GM12878 (cell line): ENCODE measurements at regions not wholly inside any gene's neighbourhood (a gene's known extent, or its start where the extent isn't known, plus 50 kb on each side); places are given as distances from the start of the nearest gene placed in this dataset.

ENCODE experiments used
- ATAC-seq: fragments of 200-7000 bp; cut with Tn5 transposase; 3 replicates; pipeline ENCODE4 v1.9.1; 2020; ENCODE audit warnings: mild to moderate bottlenecking, moderate library complexity
- BruUV-seq: library from RNA; stranded (reverse); fragments of 400-500 nt; replicated peaks from 2 replicates; lab custom pipeline; 2021; lab: Mats Ljungman, UMichigan
- CTCF ChIA-PET: fragments of 300-600 bp; sonication (Branson Sonifier 250); formaldehyde crosslinking; extraction: SDS; loops from one replicate; lab custom pipeline; 2021; ENCODE audit warnings: inconsistent platforms; lab: Yijun Ruan, JAX
- POLR2A ChIA-PET: fragments of 350-600 bp; formaldehyde crosslinking; extraction: SDS; loops from one replicate; lab custom pipeline; 2021; ENCODE audit warnings: inconsistent platforms; lab: Charles Lee
- RAD21 ChIA-PET: fragments of 300-600 bp; sonication (Branson Sonifier 250); formaldehyde crosslinking; loops from one replicate; lab custom pipeline; 2023; ENCODE audit warnings: antibody characterized with exemption; ENCODE audit not compliant: unreplicated experiment; lab: Charles Lee
- SMC1A ChIA-PET: fragments of 300-600 bp; sonication (Branson Sonifier 250); formaldehyde crosslinking; loops from one replicate; lab custom pipeline; 2023; ENCODE audit not compliant: unreplicated experiment, uncharacterized antibody; lab: Charles Lee
- DNase-seq: peaks from one replicate; pipeline ENCODE4 v3.0.0-alpha.2; 2011; ENCODE audit warnings: low read depth, low spot score
- FAIRE-seq: peaks from 3 replicates; lab custom pipeline; 2011; peaks lifted over from hg19 to GRCh38; lab: Jason Lieb, UNC
- H2AFZ ChIP-seq: 2 replicates; pipeline ENCODE4 v1.6.0; 2011; ENCODE audit warnings: low read depth, low read length, control low read depth; ENCODE audit not compliant: control insufficient read depth
- H3K27ac ChIP-seq: 2 replicates; pipeline ENCODE4 v1.5.1; 2011; ENCODE audit warnings: control low read depth; ENCODE audit not compliant: control insufficient read depth, insufficient read depth
- H3K27me3 ChIP-seq, 2 experiments: replicated peaks in 1 of 2; 2 replicates each; pipeline versions ENCODE4 v1.6.0 to v1.6.1; 2011; ENCODE audit warnings: low read length in 1 of 2; ENCODE audit not compliant: control insufficient read depth in 2 of 2, insufficient read depth in 2 of 2
- H3K36me3 ChIP-seq, 2 experiments: 2 replicates each; pipeline ENCODE4 v1.5.1; 2011; ENCODE audit warnings: low read length in 1 of 2; ENCODE audit not compliant: control insufficient read depth in 2 of 2, insufficient read depth in 2 of 2
- H3K4me1 ChIP-seq: 2 replicates; pipeline ENCODE4 v1.6.1; 2011; ENCODE audit warnings: mild to moderate bottlenecking, low read length, moderate library complexity, mixed read lengths; ENCODE audit not compliant: control insufficient read depth, insufficient read depth
- H3K4me2 ChIP-seq: 2 replicates; pipeline ENCODE4 v1.6.0; 2011; ENCODE audit warnings: control low read depth; ENCODE audit not compliant: control insufficient read depth, insufficient read depth
- H3K4me3 ChIP-seq: fragments of 200-600 bp; sonication (generic); 2 replicates; pipeline ENCODE4 v1.5.1; 2016
- H3K79me2 ChIP-seq: 2 replicates; pipeline ENCODE4 v1.6.0; 2011; ENCODE audit warnings: low read length; ENCODE audit not compliant: control insufficient read depth, insufficient read depth
- H3K9ac ChIP-seq: 2 replicates; pipeline ENCODE4 v1.8.0; 2011; ENCODE audit warnings: low read length, control low read depth, mixed read lengths; ENCODE audit not compliant: control insufficient read depth, insufficient read depth
- H3K9me3 ChIP-seq: replicated peaks from 3 replicates; pipeline ENCODE4 v1.5.1; 2011; ENCODE audit warnings: mild to moderate bottlenecking, low read length; ENCODE audit not compliant: control insufficient read depth, insufficient read depth
- H4K20me1 ChIP-seq: 2 replicates; pipeline ENCODE4 v1.6.0; 2011; ENCODE audit not compliant: control insufficient read depth, insufficient read depth
- EED ChIP-seq: sonication (generic); IDR thresholded peaks from 2 replicates; pipeline ENCODE4 v1.6.1; 2016; ENCODE audit warnings: antibody characterized with exemption, low read depth
- HDAC2 ChIP-seq: fragments of 200-600 bp; sonication (generic); IDR thresholded peaks from 2 replicates; pipeline ENCODE4 v1.6.1; 2017
- IKZF2 ChIP-seq, 2 experiments: fragments of 450-650 bp; IDR thresholded peaks; 2 replicates each; pipeline ENCODE4 v1.6.1; 2017; ENCODE audit warnings: mild to moderate bottlenecking in 2 of 2, moderate library complexity in 2 of 2
- MEF2A ChIP-seq: IDR thresholded peaks from 2 replicates; pipeline ENCODE4 v1.6.1; 2011; ENCODE audit warnings: low read depth, mild to moderate bottlenecking, low read length, moderate library complexity; ENCODE audit not compliant: insufficient read depth
- MTA2 ChIP-seq: fragments of 450-650 bp; IDR thresholded peaks from 2 replicates; pipeline ENCODE4 v1.6.1; 2016; ENCODE audit warnings: low read depth, mild to moderate bottlenecking, moderate library complexity
- MYB ChIP-seq: fragments of 150-350 bp; IDR thresholded peaks from 2 replicates; pipeline ENCODE4 v1.6.1; 2014; ENCODE audit warnings: mild to moderate bottlenecking, low read depth, low read length, borderline replicate concordance
- RUNX3 ChIP-seq: IDR thresholded peaks from 2 replicates; pipeline ENCODE4 v1.6.1; 2012; ENCODE audit warnings: low read length, inconsistent platforms
- SMAD1 ChIP-seq: fragments of 450-650 bp; IDR thresholded peaks from 2 replicates; pipeline ENCODE4 v1.6.1; 2018; ENCODE audit warnings: mild to moderate bottlenecking, low read depth; ENCODE audit not compliant: partially characterized antibody
- SMC3 ChIP-seq: IDR thresholded peaks from 2 replicates; pipeline ENCODE4 v1.6.1; 2011; ENCODE audit warnings: low read length, improper control_type of control experiment, borderline replicate concordance
- SRF ChIP-seq, 2 experiments: IDR thresholded peaks; 2 replicates each; pipeline ENCODE4 v1.6.1; 2011; ENCODE audit warnings: low read depth in 2 of 2, low read length in 2 of 2, mild to moderate bottlenecking in 1 of 2, moderate library complexity in 1 of 2
- ZBED1 ChIP-seq: IDR thresholded peaks from 2 replicates; pipeline ENCODE4 v1.6.1; 2016; ENCODE audit warnings: borderline replicate concordance
- ZNF622 ChIP-seq: fragments of 450-650 bp; IDR thresholded peaks from 2 replicates; pipeline ENCODE4 v1.6.1; 2017; ENCODE audit warnings: mild to moderate bottlenecking, inconsistent platforms
- WGBS: methylation state at CpG from one replicate; pipeline ENCODE4 v1.1.6; 2016; ENCODE audit warnings: low lambda C conversion rate; ENCODE audit not compliant: insufficient replicate concordance, insufficient coverage; ENCODE audit errors: missing lambda C conversion rate; 5-methylcytosine and 5-hydroxymethylcytosine counted together
- in situ Hi-C: fragments of 300-500 bp; cut with MboI; formaldehyde crosslinking; loops from 9 replicates; pipeline ENCODE4 v1.14.3; 2018; ENCODE audit warnings: mixed read lengths
- intact Hi-C: fragments of 100-400 bp; cut with micrococcal nuclease; formaldehyde crosslinking; loops from one replicate; pipeline ENCODE4 v1.14.2; 2022; ENCODE audit not compliant: unreplicated experiment
- TF ChIP-seq, protein P1 (sequence below): fragments of 450-650 bp; formaldehyde crosslinking; IDR thresholded peaks from 2 replicates; pipeline ENCODE4 v1.4.0; 2020; ENCODE audit warnings: mild to moderate bottlenecking, moderate library complexity
- TF ChIP-seq, protein P2 (sequence below): fragments of 450-650 bp; IDR thresholded peaks from 2 replicates; pipeline ENCODE4 v1.6.1; 2018; ENCODE audit warnings: mild to moderate bottlenecking, low read depth, moderate library complexity; ENCODE audit not compliant: partially characterized antibody
- TF ChIP-seq, protein P3 (sequence below): fragments of 450-650 bp; IDR thresholded peaks from 2 replicates; pipeline ENCODE4 v1.6.1; 2017; ENCODE audit warnings: mild to moderate bottlenecking, moderate library complexity

DNA sequence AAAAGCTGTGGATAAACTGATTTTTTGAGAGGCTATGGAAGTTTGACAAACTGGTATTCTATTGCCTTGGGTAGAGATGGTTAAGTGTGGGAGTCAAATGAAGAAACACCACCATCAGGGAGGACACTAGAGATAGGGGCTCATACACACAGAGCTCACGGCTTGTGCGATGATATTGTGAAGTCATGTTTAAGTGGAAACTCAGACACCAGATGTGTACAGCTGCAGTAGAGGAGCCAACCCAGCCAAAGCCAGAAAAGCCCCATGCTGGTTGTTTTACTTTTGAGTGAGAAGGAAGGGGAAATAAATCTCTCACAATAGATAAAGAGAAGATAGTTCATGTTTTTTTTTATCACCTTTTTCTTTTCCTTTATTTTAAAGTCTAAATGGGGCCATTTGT is 377.7 kb downstream of the DMRT2 start:
- no peaks in the 10 kb centered on the region for H3K36me3 ChIP-seq
- H3K4me3 ChIP-seq: no peak overlapping the region
- no peaks in the 10 kb centered on the region for H3K9me3 ChIP-seq
- no peaks in the 10 kb centered on the region for H4K20me1 ChIP-seq
- H3K4me2 ChIP-seq: no peak overlapping the region
- POLR2A ChIA-PET: no interaction called here
- in situ Hi-C loops (no loop called here), intact Hi-C loops (loop anchor here (2.0 kb wide), 1 partner anchor 409 kb away; no protein-coding TSS in a partner anchor)
- CTCF ChIA-PET: interaction anchor here (1.0 to 4.0 kb wide), 8 partner anchors 8 to 418 kb away, joined by 3 to 24 read pairs (median 4); no protein-coding TSS in a partner anchor
- FAIRE-seq (no peak), ATAC-seq (no peak), DNase-seq (no peak)
- BruUV-seq: no TSS peak
- RAD21 ChIA-PET: interaction anchor here (1.0 to 2.6 kb wide), 8 partner anchors 16 to 423 kb away, joined by 3 to 21 read pairs (median 8); no protein-coding TSS in a partner anchor
- no peaks in the 10 kb centered on the region for H3K79me2 ChIP-seq
- H2AFZ ChIP-seq: no peak overlapping the region
- no peaks in the 10 kb centered on the region for H3K4me1 ChIP-seq
- SMC1A ChIA-PET: interaction anchor here (0.7 to 3.3 kb wide), 14 partner anchors 8 to 425 kb away, joined by 3 to 21 read pairs (median 4); no protein-coding TSS in a partner anchor
- no peaks in the 10 kb centered on the region for H3K27me3 ChIP-seq
- no peak overlapping the region for H3K27ac ChIP-seq
- H3K9ac ChIP-seq: no peak overlapping the region
- 51% methylated on average over 2 of the region's 2 CpGs for WGBS
- TF ChIP-seq MYB (no peak), MTA2 (no peak), SMC3 (no peak), ZBED1 (no peak), RUNX3 (no peak), SMAD1 (no peak), HDAC2 (no peak), EED (no peak), IKZF2 (IDR thresholded peaks at IDR 0.05) (no peak), MEF2A (no peak), ZNF622 (no peak), SRF (IDR thresholded peaks at IDR 0.05; ENCODE audit: low read depth in 2 of 2, low read length in 2 of 2) (no peak)
- TF ChIP-seq, protein P1, sequence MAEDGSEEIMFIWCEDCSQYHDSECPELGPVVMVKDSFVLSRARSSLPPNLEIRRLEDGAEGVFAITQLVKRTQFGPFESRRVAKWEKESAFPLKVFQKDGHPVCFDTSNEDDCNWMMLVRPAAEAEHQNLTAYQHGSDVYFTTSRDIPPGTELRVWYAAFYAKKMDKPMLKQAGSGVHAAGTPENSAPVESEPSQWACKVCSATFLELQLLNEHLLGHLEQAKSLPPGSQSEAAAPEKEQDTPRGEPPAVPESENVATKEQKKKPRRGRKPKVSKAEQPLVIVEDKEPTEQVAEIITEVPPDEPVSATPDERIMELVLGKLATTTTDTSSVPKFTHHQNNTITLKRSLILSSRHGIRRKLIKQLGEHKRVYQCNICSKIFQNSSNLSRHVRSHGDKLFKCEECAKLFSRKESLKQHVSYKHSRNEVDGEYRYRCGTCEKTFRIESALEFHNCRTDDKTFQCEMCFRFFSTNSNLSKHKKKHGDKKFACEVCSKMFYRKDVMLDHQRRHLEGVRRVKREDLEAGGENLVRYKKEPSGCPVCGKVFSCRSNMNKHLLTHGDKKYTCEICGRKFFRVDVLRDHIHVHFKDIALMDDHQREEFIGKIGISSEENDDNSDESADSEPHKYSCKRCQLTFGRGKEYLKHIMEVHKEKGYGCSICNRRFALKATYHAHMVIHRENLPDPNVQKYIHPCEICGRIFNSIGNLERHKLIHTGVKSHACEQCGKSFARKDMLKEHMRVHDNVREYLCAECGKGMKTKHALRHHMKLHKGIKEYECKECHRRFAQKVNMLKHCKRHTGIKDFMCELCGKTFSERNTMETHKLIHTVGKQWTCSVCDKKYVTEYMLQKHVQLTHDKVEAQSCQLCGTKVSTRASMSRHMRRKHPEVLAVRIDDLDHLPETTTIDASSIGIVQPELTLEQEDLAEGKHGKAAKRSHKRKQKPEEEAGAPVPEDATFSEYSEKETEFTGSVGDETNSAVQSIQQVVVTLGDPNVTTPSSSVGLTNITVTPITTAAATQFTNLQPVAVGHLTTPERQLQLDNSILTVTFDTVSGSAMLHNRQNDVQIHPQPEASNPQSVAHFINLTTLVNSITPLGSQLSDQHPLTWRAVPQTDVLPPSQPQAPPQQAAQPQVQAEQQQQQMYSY (CRISPR knock-in tag): no peak
- TF ChIP-seq, protein P2, sequence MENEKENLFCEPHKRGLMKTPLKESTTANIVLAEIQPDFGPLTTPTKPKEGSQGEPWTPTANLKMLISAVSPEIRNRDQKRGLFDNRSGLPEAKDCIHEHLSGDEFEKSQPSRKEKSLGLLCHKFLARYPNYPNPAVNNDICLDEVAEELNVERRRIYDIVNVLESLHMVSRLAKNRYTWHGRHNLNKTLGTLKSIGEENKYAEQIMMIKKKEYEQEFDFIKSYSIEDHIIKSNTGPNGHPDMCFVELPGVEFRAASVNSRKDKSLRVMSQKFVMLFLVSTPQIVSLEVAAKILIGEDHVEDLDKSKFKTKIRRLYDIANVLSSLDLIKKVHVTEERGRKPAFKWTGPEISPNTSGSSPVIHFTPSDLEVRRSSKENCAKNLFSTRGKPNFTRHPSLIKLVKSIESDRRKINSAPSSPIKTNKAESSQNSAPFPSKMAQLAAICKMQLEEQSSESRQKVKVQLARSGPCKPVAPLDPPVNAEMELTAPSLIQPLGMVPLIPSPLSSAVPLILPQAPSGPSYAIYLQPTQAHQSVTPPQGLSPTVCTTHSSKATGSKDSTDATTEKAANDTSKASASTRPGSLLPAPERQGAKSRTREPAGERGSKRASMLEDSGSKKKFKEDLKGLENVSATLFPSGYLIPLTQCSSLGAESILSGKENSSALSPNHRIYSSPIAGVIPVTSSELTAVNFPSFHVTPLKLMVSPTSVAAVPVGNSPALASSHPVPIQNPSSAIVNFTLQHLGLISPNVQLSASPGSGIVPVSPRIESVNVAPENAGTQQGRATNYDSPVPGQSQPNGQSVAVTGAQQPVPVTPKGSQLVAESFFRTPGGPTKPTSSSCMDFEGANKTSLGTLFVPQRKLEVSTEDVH: no peak
- TF ChIP-seq, protein P3, sequence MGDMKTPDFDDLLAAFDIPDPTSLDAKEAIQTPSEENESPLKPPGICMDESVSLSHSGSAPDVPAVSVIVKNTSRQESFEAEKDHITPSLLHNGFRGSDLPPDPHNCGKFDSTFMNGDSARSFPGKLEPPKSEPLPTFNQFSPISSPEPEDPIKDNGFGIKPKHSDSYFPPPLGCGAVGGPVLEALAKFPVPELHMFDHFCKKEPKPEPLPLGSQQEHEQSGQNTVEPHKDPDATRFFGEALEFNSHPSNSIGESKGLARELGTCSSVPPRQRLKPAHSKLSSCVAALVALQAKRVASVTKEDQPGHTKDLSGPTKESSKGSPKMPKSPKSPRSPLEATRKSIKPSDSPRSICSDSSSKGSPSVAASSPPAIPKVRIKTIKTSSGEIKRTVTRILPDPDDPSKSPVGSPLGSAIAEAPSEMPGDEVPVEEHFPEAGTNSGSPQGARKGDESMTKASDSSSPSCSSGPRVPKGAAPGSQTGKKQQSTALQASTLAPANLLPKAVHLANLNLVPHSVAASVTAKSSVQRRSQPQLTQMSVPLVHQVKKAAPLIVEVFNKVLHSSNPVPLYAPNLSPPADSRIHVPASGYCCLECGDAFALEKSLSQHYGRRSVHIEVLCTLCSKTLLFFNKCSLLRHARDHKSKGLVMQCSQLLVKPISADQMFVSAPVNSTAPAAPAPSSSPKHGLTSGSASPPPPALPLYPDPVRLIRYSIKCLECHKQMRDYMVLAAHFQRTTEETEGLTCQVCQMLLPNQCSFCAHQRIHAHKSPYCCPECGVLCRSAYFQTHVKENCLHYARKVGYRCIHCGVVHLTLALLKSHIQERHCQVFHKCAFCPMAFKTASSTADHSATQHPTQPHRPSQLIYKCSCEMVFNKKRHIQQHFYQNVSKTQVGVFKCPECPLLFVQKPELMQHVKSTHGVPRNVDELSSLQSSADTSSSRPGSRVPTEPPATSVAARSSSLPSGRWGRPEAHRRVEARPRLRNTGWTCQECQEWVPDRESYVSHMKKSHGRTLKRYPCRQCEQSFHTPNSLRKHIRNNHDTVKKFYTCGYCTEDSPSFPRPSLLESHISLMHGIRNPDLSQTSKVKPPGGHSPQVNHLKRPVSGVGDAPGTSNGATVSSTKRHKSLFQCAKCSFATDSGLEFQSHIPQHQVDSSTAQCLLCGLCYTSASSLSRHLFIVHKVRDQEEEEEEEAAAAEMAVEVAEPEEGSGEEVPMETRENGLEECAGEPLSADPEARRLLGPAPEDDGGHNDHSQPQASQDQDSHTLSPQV: no peak
